NCI-H82 treated with DMSO at 0.1 percent for 48 hours (cell line): ENCODE measurements at regions not wholly inside any gene's neighbourhood (a gene's known extent, or its start where the extent isn't known, plus 50 kb on each side); places are given as distances from the start of the nearest gene placed in this dataset.

ENCODE experiments used
- DNase-seq: peaks from one replicate; lab custom pipeline; 2025; ENCODE audit not compliant: unreplicated experiment; lab: John Stamatoyannopoulos, UW

DNA sequence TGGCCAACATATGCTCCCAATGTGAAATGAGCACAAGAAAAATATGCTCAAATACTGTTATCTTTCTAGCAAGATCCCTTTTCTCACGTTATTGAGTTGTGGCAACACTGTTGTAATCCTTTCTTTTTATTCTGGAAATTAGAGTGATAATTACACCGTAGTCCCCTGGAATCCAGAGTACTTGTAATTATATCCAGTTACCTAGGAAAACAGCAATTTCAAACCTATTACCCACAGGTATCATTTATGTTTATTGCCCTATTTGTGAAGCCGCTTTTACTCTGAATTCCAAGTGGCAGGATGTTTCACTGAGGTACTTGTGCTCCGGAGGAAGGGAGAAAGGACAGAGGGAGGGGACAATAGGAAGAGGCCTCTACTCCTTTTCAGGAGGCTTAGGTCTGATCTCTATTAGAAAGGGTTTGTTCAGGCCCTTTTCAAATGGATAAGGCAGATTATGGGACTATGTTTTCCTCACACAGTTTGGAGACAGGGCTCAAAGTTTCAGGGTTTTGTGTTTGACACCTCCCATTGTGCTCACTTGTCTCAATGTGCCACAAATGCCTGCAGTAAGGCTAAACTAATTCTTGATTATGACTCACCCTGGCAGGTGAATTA is 646.6 kb downstream of the TUSC7 start:
- DNase-seq, result no peak

- DNase-seq, result no peak
These were observed 649.2 kb downstream of the TUSC7 start for GRCh38 chr3:117358717-117359314.

- no peak for DNase-seq
These were observed 657.0 kb downstream of the TUSC7 start for GRCh38 chr3:117366574-117366973.

- DNase-seq, result no peak
These were observed 658.3 kb downstream of the TUSC7 start for GRCh38 chr3:117367861-117368260.

GRCh38 chr3:117380631-117381030 is 671.1 kb downstream of the TUSC7 start:
- DNase-seq, result no peak

DNA sequence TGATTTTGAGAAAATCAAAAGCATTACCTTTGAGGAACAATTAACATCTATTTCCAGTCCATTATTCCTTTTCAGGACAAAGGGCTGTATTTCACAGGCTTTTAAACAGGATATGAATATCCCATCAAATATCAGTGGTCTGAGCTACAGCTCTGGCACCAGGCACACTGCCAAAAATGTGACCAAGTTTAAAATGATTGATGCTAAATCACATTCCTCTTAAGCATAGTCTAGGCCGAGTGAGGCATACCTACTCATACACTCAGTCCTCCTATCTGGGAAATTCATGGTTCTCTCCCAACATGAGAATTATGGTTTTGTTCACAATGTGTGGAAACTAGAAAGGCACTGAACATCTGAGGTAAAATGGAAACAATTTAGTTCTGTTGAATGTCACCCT is 683.5 kb downstream of the TUSC7 start:
- DNase-seq, result no peak

DNA sequence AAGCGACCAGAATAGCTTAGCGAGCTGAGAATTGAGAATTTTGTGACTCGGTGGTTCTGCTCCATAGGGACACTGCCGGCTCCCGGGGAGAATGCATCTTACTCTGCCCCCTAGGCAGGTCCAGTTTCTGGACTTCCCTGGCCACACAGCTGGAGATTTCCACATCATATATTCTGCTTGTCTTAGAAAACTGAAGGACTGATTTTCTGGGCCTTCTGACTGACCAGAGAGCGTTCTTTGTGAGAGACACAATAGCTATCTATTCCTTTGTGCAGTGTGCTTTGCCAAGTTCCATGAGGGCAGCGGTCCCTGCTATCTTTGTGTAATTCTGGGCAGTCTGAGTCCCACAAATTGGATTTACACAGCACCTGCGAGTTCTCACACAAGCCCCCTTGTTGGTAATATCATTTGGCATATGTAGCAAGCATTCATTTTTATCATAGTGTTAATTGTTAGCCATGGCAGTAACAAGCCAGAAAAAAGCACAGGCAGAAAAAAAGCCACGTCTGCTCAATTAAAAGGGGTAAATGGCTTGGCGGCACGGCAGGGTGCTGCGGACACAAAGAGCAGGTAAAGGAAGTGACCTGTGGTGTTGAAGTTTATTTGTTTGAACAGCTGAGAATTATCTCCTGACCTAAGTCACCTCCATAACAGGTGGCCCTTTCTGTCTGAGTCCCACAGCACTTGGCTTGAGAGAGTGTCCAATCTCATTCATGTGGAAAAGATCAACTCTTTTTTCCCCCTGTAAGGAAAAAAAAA is 688.7 kb downstream of the TUSC7 start:
- DNase-seq, result no peak

GRCh38 chr3:117399311-117400078 is 689.9 kb downstream of the TUSC7 start:
- no peak for DNase-seq

GRCh38 chr3:117400303-117400702 is 690.7 kb downstream of the TUSC7 start:
- DNase-seq, result no peak

GRCh38 chr3:117404141-117404540 is 694.6 kb downstream of the TUSC7 start:
- no peak for DNase-seq

DNA sequence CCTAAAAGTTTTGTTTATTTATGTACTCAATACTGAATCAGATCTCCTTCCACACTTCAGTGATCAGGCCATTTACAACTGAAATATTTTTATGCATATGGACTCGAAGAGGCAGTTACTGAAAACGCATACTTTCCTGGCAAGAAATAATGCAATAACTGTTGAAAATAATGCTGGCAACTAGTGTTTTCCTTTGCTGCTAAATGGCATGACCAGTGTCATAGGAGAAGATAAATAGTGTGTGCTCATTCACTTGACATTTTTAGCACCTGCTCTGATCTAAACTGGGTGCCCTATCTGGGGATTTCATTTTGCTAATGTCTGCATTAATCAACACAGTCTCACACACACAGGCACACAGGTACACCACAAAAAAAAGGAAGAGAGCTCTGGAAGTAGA is 695.2 kb downstream of the TUSC7 start:
- no peak for DNase-seq

GRCh38 chr3:117405359-117405758 is 695.8 kb downstream of the TUSC7 start:
- DNase-seq, result no peak

DNA sequence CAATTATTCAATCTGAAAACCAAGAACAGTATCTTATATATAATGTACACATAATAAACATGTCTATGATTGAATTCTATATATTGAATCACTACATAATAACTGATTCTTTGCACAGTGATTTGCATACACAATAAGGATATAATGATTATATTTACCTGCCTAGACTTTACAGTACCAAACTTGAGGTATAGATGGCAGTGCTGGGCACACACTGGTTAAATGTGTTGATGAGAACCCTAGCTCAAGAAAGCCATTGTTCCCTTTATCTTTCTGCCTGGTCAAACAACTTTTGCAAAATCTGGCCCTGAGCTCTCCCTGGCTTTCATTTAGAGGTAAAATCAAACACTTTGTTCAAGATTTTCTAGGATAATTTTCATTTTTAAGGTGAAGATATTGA is 697.7 kb downstream of the TUSC7 start:
- DNase-seq, result peak; percentile 55

- no peak for DNase-seq
These were observed 699.2 kb downstream of the TUSC7 start for GRCh38 chr3:117408811-117409210.

- DNase-seq, result no peak
These were observed 699.7 kb downstream of the TUSC7 start for GRCh38 chr3:117409256-117409655.

GRCh38 chr3:117409701-117410459 is 700.3 kb downstream of the TUSC7 start:
- DNase-seq, result no peak

DNA sequence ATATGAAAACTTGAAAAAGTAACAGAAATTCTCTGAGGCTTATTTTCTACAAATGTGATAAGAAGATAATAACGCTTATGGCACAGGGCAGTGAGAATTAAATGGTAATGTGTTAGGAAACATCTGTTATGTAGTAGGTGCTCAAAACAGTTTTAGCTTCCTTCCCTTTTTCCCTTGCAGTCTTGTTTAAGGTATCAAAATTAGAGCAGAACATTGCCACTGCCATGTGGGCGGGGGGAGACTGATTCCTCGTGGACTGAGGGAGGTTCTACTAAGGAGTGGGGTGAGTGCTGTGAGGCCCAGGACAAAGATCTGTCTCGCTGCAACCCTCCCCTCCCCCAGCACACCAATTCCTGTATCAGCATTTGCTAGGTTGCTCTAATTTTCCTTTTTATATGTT is 702.4 kb downstream of the TUSC7 start:
- DNase-seq, result no peak

- no peak for DNase-seq
These were observed 707.8 kb downstream of the TUSC7 start for GRCh38 chr3:117417411-117417810.

GRCh38 chr3:117427081-117427480 is 717.5 kb downstream of the TUSC7 start:
- DNase-seq, result no peak

GRCh38 chr3:117433427-117433826 is 723.8 kb downstream of the TUSC7 start:
- DNase-seq, result peak; percentile 33
